HG02852 (cell line): ENCODE measurements at regions not wholly inside any gene's neighbourhood (a gene's known extent, or its start where the extent isn't known, plus 50 kb on each side); places are given as distances from the start of the nearest gene placed in this dataset.
"Not testable (repeated sequence)": the region's sequence is repeated elsewhere in the genome, so short reads cannot be mapped to it uniquely, and the experiment has no call there.

ENCODE experiments used
- ATAC-seq: cut with Tn5 transposase; IDR thresholded peaks from one replicate; pipeline ENCODE4 v1.9.1; 2021; ENCODE audit warnings: mild to moderate bottlenecking, moderate library complexity; ENCODE audit not compliant: unreplicated experiment

GRCh38 chr4:119437515-119437914 lies 115.6 kb upstream of the FABP2 start:
- not testable (repeated sequence) for ATAC-seq

- ATAC-seq, result not testable (repeated sequence)
These were observed 86.8 kb upstream of the FABP2 start for GRCh38 chr4:119408561-119409224.

- ATAC-seq, result not testable (repeated sequence)
These were observed 85.0 kb upstream of the FABP2 start for GRCh38 chr4:119406721-119407460.

GRCh38 chr4:119406041-119406440 lies 84.1 kb upstream of the FABP2 start:
- ATAC-seq, result not testable (repeated sequence)

GRCh38 chr4:119402322-119403308 lies 80.7 kb upstream of the FABP2 start:
- peak; percentile 86 for ATAC-seq

GRCh38 chr4:119395701-119396100 lies 73.8 kb upstream of the FABP2 start:
- not testable (repeated sequence) for ATAC-seq

- no peak for ATAC-seq
These were observed 72.9 kb upstream of the FABP2 start for GRCh38 chr4:119394826-119395225.

GRCh38 chr4:119388791-119389190 lies 66.9 kb upstream of the FABP2 start:
- ATAC-seq, result not testable (repeated sequence)

GRCh38 chr4:119374616-119375015 lies 52.7 kb upstream of the FABP2 start:
- ATAC-seq, result not testable (repeated sequence)

GRCh38 chr4:119372316-119373062 lies 50.6 kb upstream of the FABP2 start:
- ATAC-seq, result not testable (repeated sequence)
